GM23338 (cell line): ENCODE measurements at regions not wholly inside any gene's neighbourhood (a gene's known extent, or its start where the extent isn't known, plus 50 kb on each side); places are given as distances from the start of the nearest gene placed in this dataset.

Experiments
- ATAC-seq: fragments of 200-7000 bp; cut with Tn5 transposase; 3 replicates; pipeline ENCODE4 v1.9.1; 2020
- DNase-seq: peaks from one replicate; pipeline ENCODE4 v3.0.0-alpha.2; 2015; ENCODE audit warnings: low spot score
- H2AFZ ChIP-seq: fragments of 200-600 bp; sonication (generic); 2 replicates; pipeline ENCODE4 v1.8.0; 2016; ENCODE audit warnings: antibody characterized with exemption, mild to moderate bottlenecking, moderate library complexity
- H3F3A ChIP-seq: fragments of 200-600 bp; sonication (generic); replicated peaks from 2 replicates; pipeline ENCODE4 v1.8.0; 2017; ENCODE audit warnings: antibody characterized with exemption, mixed run types, low read depth
- H3K27ac ChIP-seq: fragments of 200-600 bp; sonication (generic); 2 replicates; pipeline ENCODE4 v1.6.1; 2016; ENCODE audit warnings: low read depth
- H3K27me3 ChIP-seq: fragments of 200-600 bp; sonication (generic); 2 replicates; pipeline ENCODE4 v1.8.0; 2016; ENCODE audit warnings: mild to moderate bottlenecking, mixed run types, moderate library complexity; ENCODE audit not compliant: insufficient read depth
- H3K36me3 ChIP-seq: fragments of 200-600 bp; sonication (generic); 2 replicates; pipeline ENCODE4 v1.8.0; 2016; ENCODE audit warnings: mild to moderate bottlenecking; ENCODE audit not compliant: insufficient read depth
- H3K4me1 ChIP-seq: fragments of 200-600 bp; sonication (generic); 2 replicates; pipeline ENCODE4 v1.8.0; 2016; ENCODE audit warnings: mild to moderate bottlenecking, moderate library complexity; ENCODE audit not compliant: insufficient read depth
- H3K4me2 ChIP-seq: fragments of 200-600 bp; sonication (generic); 2 replicates; pipeline ENCODE4 v1.7.1; 2017; ENCODE audit warnings: mixed run types
- H3K4me3 ChIP-seq: fragments of 200-600 bp; sonication (generic); 2 replicates; pipeline ENCODE4 v1.6.1; 2016; ENCODE audit warnings: mixed run types
- H3K79me2 ChIP-seq: fragments of 200-600 bp; sonication (generic); replicated peaks from 2 replicates; pipeline ENCODE4 v1.8.0; 2017; ENCODE audit warnings: mild to moderate bottlenecking; ENCODE audit not compliant: insufficient read depth
- H3K9me2 ChIP-seq: fragments of 200-600 bp; sonication (generic); 2 replicates; pipeline ENCODE4 v1.8.0; 2017; ENCODE audit not compliant: insufficient read depth
- H4K20me1 ChIP-seq: fragments of 200-600 bp; sonication (generic); replicated peaks from 2 replicates; pipeline ENCODE4 v1.8.0; 2017; ENCODE audit warnings: mild to moderate bottlenecking; ENCODE audit not compliant: insufficient read depth
- H3K27ac Mint-ChIP-seq: 2 replicates; pipeline ENCODE4 v1.8.0; 2020; ENCODE audit warnings: inconsistent platforms, mild to moderate bottlenecking, moderate library complexity, mixed read lengths
- H3K27me3 Mint-ChIP-seq: 3 replicates; pipeline ENCODE4 v1.8.0; 2022; ENCODE audit warnings: low read depth, mild to moderate bottlenecking, moderate library complexity, mixed read lengths, inconsistent platforms; ENCODE audit not compliant: insufficient read depth, poor library complexity
- H3K36me3 Mint-ChIP-seq: 3 replicates; pipeline ENCODE4 v1.8.0; 2021; ENCODE audit warnings: low read depth, mild to moderate bottlenecking, inconsistent platforms, moderate library complexity, mixed read lengths
- H3K4me1 Mint-ChIP-seq: 3 replicates; pipeline ENCODE4 v1.8.0; 2020; ENCODE audit warnings: mild to moderate bottlenecking, inconsistent platforms, mixed read lengths
- H3K4me3 Mint-ChIP-seq: 3 replicates; pipeline ENCODE4 v1.8.0; 2021; ENCODE audit warnings: moderate library complexity, mild to moderate bottlenecking, inconsistent platforms, mixed read lengths
- H3K9me3 Mint-ChIP-seq: 3 replicates; pipeline ENCODE4 v1.8.0; 2020; ENCODE audit warnings: moderate library complexity, mild to moderate bottlenecking, inconsistent platforms, mixed read lengths
- EZH2 ChIP-seq: fragments of 200-600 bp; sonication (generic); IDR thresholded peaks from one replicate; pipeline ENCODE4 v1.8.0; 2017; ENCODE audit warnings: antibody characterized with exemption, mild to moderate bottlenecking, low read depth; ENCODE audit not compliant: unreplicated experiment
- EZH2phosphoT487 ChIP-seq: fragments of 200-600 bp; sonication (generic); IDR thresholded peaks from one replicate; pipeline ENCODE4 v1.8.1; 2018; ENCODE audit warnings: antibody characterized with exemption; ENCODE audit not compliant: unreplicated experiment
- NANOG ChIP-seq: IDR thresholded peaks from 2 replicates; pipeline ENCODE4 v1.6.1; 2016; ENCODE audit warnings: antibody characterized with exemption, borderline replicate concordance
- POLR2AphosphoS5 ChIP-seq: IDR thresholded peaks from 2 replicates; pipeline ENCODE4 v1.6.1; 2016; ENCODE audit warnings: antibody characterized with exemption, low read depth
- ZNF114 ChIP-seq: fragments of 250-450 bp; sonication (Bioruptor Pico); IDR thresholded peaks from 2 replicates; pipeline ENCODE4 v1.5.0; 2020; ENCODE audit warnings: mild to moderate bottlenecking, moderate library complexity
- ZNF331 ChIP-seq: fragments of 250-450 bp; sonication (Bioruptor Pico); IDR thresholded peaks from 2 replicates; pipeline ENCODE4 v1.5.0; 2020; ENCODE audit warnings: low read depth, mild to moderate bottlenecking, moderate library complexity
- ZNF462 ChIP-seq: fragments of 250-450 bp; sonication (Bioruptor Pico); IDR thresholded peaks from 2 replicates; pipeline ENCODE4 v1.5.0; 2020; ENCODE audit warnings: mild to moderate bottlenecking, moderate library complexity
- TF ChIP-seq, protein P1 (sequence below), 2 experiments: fragments of 200-600 bp in 1 of 2; sonication (generic) in 1 of 2; conservative IDR thresholded peaks; 2 replicates each; pipeline versions ENCODE4 v1.5.1 to v1.6.1; 2016 to 2017; ENCODE audit warnings: antibody characterized with exemption in 2 of 2, low read depth in 2 of 2, mild to moderate bottlenecking in 2 of 2, moderate library complexity in 1 of 2
- TF ChIP-seq, protein P2 (sequence below): IDR thresholded peaks from one replicate; pipeline ENCODE4 v1.6.1; 2018; ENCODE audit warnings: antibody characterized with exemption; ENCODE audit not compliant: unreplicated experiment
- TF ChIP-seq, protein P3 (sequence below): IDR thresholded peaks from 2 replicates; pipeline ENCODE4 v1.6.1; 2016; ENCODE audit warnings: antibody characterized with exemption

DNA sequence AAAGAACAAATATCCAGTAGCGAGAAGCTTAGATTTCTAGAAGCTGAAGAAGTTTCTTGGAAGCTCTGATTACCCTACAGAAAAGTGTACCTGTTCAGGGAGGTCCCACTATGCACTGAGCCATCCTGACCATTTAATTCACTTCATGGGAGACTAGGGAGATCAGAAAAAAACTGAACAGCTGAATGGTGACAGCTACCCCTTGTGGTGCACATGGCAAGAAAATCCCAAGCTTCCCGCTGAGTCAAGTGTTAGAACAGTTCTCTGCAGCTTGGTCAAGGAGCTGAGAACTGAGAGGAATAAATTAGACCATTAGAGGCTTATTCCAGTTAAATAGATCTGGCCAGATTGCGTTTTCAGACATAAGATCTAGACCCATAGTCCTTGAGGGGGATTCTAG lies 197.2 kb upstream of the VEPH1 start:
- DNase-seq (peak; percentile 40), ATAC-seq (0 out of 3 replicates have a peak, but pooled peaks have one; percentile 33)
- no peak overlapping the region for H3K27ac Mint-ChIP-seq
- no peak overlapping the region for H2AFZ ChIP-seq
- no peak overlapping the region for H3K4me2 ChIP-seq
- no peaks in the 10 kb centered on the region for H3K9me2 ChIP-seq
- H3K27me3 Mint-ChIP-seq = peaks cover 1% of the 10 kb centered on the region
- no peak overlapping the region for H3K27ac ChIP-seq
- no peaks in the 10 kb centered on the region for H3K4me1 Mint-ChIP-seq
- H3K4me3 Mint-ChIP-seq = no peak overlapping the region
- H4K20me1 ChIP-seq = no peaks in the 10 kb centered on the region
- H3K4me3 ChIP-seq = no peak overlapping the region
- no peaks in the 10 kb centered on the region for H3K9me3 Mint-ChIP-seq
- no peaks in the 10 kb centered on the region for H3K4me1 ChIP-seq
- H3K27me3 ChIP-seq = no peaks in the 10 kb centered on the region
- H3K36me3 ChIP-seq = no peaks in the 10 kb centered on the region
- no peaks in the 10 kb centered on the region for H3F3A ChIP-seq
- no peak for TF ChIP-seq NANOG
- TF ChIP-seq, protein P1, sequence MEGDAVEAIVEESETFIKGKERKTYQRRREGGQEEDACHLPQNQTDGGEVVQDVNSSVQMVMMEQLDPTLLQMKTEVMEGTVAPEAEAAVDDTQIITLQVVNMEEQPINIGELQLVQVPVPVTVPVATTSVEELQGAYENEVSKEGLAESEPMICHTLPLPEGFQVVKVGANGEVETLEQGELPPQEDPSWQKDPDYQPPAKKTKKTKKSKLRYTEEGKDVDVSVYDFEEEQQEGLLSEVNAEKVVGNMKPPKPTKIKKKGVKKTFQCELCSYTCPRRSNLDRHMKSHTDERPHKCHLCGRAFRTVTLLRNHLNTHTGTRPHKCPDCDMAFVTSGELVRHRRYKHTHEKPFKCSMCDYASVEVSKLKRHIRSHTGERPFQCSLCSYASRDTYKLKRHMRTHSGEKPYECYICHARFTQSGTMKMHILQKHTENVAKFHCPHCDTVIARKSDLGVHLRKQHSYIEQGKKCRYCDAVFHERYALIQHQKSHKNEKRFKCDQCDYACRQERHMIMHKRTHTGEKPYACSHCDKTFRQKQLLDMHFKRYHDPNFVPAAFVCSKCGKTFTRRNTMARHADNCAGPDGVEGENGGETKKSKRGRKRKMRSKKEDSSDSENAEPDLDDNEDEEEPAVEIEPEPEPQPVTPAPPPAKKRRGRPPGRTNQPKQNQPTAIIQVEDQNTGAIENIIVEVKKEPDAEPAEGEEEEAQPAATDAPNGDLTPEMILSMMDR (conservative IDR thresholded peaks at IDR 0.05; ENCODE audit: low read depth in 2 of 2) = peak; percentile 34 to 51; a peak in 3 of 4 replicates
- H3K36me3 Mint-ChIP-seq = no peaks in the 10 kb centered on the region
- H3K79me2 ChIP-seq = no peaks in the 10 kb centered on the region

GRCh38 chr3:157695586-157695985 lies 192.4 kb upstream of the VEPH1 start:
- H3K27me3 Mint-ChIP-seq = no peaks in the 10 kb centered on the region
- H3K4me3 ChIP-seq = no peak overlapping the region
- no peak overlapping the region; the same call in 1 of the 2 replicates for H3K27ac Mint-ChIP-seq
- no peaks in the 10 kb centered on the region for H4K20me1 ChIP-seq
- H3K79me2 ChIP-seq = no peaks in the 10 kb centered on the region
- no peaks in the 10 kb centered on the region for H3K4me1 Mint-ChIP-seq
- no peak overlapping the region for H2AFZ ChIP-seq
- no peaks in the 10 kb centered on the region for H3K36me3 Mint-ChIP-seq
- H3K36me3 ChIP-seq = no peaks in the 10 kb centered on the region
- DNase-seq = no peak
- H3K9me2 ChIP-seq = no peaks in the 10 kb centered on the region
- no peaks in the 10 kb centered on the region for H3K4me1 ChIP-seq
- no peak overlapping the region for H3K4me2 ChIP-seq
- H3K27ac ChIP-seq = no peak overlapping the region
- no peaks in the 10 kb centered on the region for H3K27me3 ChIP-seq
- ATAC-seq = no peak
- H3F3A ChIP-seq = no peaks in the 10 kb centered on the region
- no peaks in the 10 kb centered on the region; the same call in 2 of the 3 replicates for H3K9me3 Mint-ChIP-seq
- H3K4me3 Mint-ChIP-seq = no peak overlapping the region
- TF ChIP-seq, protein P2, sequence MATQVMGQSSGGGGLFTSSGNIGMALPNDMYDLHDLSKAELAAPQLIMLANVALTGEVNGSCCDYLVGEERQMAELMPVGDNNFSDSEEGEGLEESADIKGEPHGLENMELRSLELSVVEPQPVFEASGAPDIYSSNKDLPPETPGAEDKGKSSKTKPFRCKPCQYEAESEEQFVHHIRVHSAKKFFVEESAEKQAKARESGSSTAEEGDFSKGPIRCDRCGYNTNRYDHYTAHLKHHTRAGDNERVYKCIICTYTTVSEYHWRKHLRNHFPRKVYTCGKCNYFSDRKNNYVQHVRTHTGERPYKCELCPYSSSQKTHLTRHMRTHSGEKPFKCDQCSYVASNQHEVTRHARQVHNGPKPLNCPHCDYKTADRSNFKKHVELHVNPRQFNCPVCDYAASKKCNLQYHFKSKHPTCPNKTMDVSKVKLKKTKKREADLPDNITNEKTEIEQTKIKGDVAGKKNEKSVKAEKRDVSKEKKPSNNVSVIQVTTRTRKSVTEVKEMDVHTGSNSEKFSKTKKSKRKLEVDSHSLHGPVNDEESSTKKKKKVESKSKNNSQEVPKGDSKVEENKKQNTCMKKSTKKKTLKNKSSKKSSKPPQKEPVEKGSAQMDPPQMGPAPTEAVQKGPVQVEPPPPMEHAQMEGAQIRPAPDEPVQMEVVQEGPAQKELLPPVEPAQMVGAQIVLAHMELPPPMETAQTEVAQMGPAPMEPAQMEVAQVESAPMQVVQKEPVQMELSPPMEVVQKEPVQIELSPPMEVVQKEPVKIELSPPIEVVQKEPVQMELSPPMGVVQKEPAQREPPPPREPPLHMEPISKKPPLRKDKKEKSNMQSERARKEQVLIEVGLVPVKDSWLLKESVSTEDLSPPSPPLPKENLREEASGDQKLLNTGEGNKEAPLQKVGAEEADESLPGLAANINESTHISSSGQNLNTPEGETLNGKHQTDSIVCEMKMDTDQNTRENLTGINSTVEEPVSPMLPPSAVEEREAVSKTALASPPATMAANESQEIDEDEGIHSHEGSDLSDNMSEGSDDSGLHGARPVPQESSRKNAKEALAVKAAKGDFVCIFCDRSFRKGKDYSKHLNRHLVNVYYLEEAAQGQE = no peak
- TF ChIP-seq, protein P3, sequence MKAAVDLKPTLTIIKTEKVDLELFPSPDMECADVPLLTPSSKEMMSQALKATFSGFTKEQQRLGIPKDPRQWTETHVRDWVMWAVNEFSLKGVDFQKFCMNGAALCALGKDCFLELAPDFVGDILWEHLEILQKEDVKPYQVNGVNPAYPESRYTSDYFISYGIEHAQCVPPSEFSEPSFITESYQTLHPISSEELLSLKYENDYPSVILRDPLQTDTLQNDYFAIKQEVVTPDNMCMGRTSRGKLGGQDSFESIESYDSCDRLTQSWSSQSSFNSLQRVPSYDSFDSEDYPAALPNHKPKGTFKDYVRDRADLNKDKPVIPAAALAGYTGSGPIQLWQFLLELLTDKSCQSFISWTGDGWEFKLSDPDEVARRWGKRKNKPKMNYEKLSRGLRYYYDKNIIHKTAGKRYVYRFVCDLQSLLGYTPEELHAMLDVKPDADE = no peak
- TF ChIP-seq EZH2phosphoT487 (no peak), ZNF114 (no peak), ZNF331 (no peak), EZH2 (no peak), ZNF462 (CRISPR knock-in tag) (no peak), POLR2AphosphoS5 (no peak)
